Peyer's patch (tissue), 4 donors: ENCODE measurements at regions not wholly inside any gene's neighbourhood (a gene's known extent, or its start where the extent isn't known, plus 50 kb on each side); places are given as distances from the start of the nearest gene placed in this dataset.

Experiments used
- POLR2A ChIP-seq, 2 donors: fragments of 450-650 bp; IDR thresholded peaks; one replicate each; pipeline ENCODE4 v1.5.1; 2017; ENCODE audit warnings: antibody characterized with exemption in 2 of 2, mild to moderate bottlenecking in 2 of 2, moderate library complexity in 2 of 2
- TF ChIP-seq, protein P1 (sequence below), 6 experiments: fragments of 450-650 bp in 4 of 6; fragments of 200-600 bp in 2 of 6; sonication (generic) in 1 of 6; IDR thresholded peaks; one replicate each; pipeline ENCODE4 v1.5.1; 2017 to 2019; ENCODE audit warnings: antibody characterized with exemption in 6 of 6, mild to moderate bottlenecking in 3 of 6, moderate library complexity in 1 of 6

GRCh38 chr18:60172030-60172429 is 200.5 kb downstream of the MC4R start:
- TF ChIP-seq, protein P1, sequence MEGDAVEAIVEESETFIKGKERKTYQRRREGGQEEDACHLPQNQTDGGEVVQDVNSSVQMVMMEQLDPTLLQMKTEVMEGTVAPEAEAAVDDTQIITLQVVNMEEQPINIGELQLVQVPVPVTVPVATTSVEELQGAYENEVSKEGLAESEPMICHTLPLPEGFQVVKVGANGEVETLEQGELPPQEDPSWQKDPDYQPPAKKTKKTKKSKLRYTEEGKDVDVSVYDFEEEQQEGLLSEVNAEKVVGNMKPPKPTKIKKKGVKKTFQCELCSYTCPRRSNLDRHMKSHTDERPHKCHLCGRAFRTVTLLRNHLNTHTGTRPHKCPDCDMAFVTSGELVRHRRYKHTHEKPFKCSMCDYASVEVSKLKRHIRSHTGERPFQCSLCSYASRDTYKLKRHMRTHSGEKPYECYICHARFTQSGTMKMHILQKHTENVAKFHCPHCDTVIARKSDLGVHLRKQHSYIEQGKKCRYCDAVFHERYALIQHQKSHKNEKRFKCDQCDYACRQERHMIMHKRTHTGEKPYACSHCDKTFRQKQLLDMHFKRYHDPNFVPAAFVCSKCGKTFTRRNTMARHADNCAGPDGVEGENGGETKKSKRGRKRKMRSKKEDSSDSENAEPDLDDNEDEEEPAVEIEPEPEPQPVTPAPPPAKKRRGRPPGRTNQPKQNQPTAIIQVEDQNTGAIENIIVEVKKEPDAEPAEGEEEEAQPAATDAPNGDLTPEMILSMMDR (IDR thresholded peaks at IDR 0.05), result no peak
- no peak for TF ChIP-seq POLR2A (IDR thresholded peaks at IDR 0.05)
